ENCODE measurements at regions not wholly inside any gene's neighbourhood (a gene's known extent, or its start where the extent isn't known, plus 50 kb on each side); places are given as distances from the start of the nearest gene placed in this dataset.
"Not testable (repeated sequence)": the region's sequence is repeated elsewhere in the genome, so short reads cannot be mapped to it uniquely, and the experiment has no call there.

DNA sequence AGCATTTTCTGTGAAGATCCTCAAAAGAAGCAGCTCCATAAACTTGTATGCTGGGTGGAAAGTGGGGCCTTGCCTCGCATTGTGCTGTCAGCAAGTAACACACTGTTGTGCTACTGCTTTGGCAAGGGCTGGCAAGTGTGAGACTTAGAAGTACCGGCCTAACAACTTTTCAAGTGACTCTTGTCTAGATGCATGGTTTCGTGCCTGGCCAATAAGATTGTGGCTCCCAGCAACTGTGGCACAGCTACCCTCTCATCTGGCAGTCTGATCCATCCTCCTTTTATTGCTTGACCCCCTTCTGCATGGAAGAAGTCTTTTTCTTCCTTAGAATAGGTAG lies 79.4 kb upstream of the VEPH1 start:
- Histone ChIP-seq H3K9me3 (no peaks in the 10 kb centered on the region), H3K36me3 (no peaks in the 10 kb centered on the region), H3K4me1 (no peaks in the 10 kb centered on the region), H3K27ac (no peak overlapping the region), H3K4me3 (no peak overlapping the region), H3K27me3 (no peaks in the 10 kb centered on the region)
- no peak for DNase-seq (ENCODE audit: low spot score)
- TF ChIP-seq, protein P1, sequence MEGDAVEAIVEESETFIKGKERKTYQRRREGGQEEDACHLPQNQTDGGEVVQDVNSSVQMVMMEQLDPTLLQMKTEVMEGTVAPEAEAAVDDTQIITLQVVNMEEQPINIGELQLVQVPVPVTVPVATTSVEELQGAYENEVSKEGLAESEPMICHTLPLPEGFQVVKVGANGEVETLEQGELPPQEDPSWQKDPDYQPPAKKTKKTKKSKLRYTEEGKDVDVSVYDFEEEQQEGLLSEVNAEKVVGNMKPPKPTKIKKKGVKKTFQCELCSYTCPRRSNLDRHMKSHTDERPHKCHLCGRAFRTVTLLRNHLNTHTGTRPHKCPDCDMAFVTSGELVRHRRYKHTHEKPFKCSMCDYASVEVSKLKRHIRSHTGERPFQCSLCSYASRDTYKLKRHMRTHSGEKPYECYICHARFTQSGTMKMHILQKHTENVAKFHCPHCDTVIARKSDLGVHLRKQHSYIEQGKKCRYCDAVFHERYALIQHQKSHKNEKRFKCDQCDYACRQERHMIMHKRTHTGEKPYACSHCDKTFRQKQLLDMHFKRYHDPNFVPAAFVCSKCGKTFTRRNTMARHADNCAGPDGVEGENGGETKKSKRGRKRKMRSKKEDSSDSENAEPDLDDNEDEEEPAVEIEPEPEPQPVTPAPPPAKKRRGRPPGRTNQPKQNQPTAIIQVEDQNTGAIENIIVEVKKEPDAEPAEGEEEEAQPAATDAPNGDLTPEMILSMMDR (IDR thresholded peaks at IDR 0.05) = no peak

DNA sequence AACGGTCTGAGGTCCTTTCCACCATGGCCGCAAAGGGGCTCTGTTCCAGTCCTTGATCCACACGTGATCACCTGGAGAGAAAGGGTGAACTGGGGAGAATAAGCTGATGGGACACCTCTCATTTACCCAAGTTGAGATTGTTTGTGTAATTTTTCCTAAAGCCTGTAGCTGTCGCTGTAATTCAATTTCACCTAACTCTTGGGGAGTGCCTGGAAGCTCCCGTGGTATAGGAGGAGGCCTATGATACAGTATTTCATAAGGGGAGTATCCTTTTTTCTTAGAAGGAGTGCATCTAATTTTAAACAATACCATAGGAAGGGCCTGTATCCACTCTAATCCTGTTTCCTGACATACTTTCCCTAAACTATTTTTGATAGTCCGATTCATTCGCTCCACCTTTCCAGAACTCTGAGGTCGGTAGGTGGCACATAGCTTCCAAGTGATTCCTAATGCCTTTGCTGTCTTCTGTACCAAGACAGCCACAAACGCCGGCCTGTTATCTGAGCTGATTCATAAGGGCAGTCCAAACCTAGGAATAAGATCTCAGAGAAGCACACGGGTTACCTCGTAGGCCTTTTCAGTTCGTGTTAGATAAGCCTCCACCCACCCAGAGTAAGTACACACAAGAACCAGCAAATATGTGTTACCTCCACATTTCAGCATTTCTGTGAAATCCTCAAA lies 78.9 kb upstream of the VEPH1 start:
- H3K9me3 ChIP-seq; H3K36me3 ChIP-seq; H3K27ac ChIP-seq; H3K4me3 ChIP-seq; H3K27me3 ChIP-seq; DNase-seq (ENCODE audit: low spot score); H3K4me1 ChIP-seq: not testable (repeated sequence)

GRCh38 chr3:157581371-157581770 lies 78.2 kb upstream of the VEPH1 start:
- no peak overlapping the region for H3K4me3 ChIP-seq
- H3K4me1 ChIP-seq = no peaks in the 10 kb centered on the region
- H3K27me3 ChIP-seq = no peaks in the 10 kb centered on the region
- no peaks in the 10 kb centered on the region for H3K9me3 ChIP-seq
- H3K36me3 ChIP-seq = no peaks in the 10 kb centered on the region
- TF ChIP-seq, protein P1 (IDR thresholded peaks at IDR 0.05) = no peak
- no peak overlapping the region for H3K27ac ChIP-seq
- DNase-seq (ENCODE audit: low spot score) = no peak

GRCh38 chr3:157578181-157578580 lies 75.0 kb upstream of the VEPH1 start:
- no peaks in the 10 kb centered on the region for H3K4me1 ChIP-seq
- H3K4me3 ChIP-seq = no peak overlapping the region
- no peaks in the 10 kb centered on the region for H3K36me3 ChIP-seq
- no peaks in the 10 kb centered on the region for H3K27me3 ChIP-seq
- TF ChIP-seq, protein P1 (IDR thresholded peaks at IDR 0.05) = no peak
- no peak overlapping the region for H3K27ac ChIP-seq
- DNase-seq (ENCODE audit: low spot score) = no peak
- no peaks in the 10 kb centered on the region for H3K9me3 ChIP-seq

- H3K27ac ChIP-seq = no peak overlapping the region
- H3K4me1 ChIP-seq = no peaks in the 10 kb centered on the region
- no peaks in the 10 kb centered on the region for H3K36me3 ChIP-seq
- no peak for DNase-seq (ENCODE audit: low spot score)
- no peaks in the 10 kb centered on the region for H3K27me3 ChIP-seq
- no peak overlapping the region for H3K4me3 ChIP-seq
- TF ChIP-seq, protein P1 (IDR thresholded peaks at IDR 0.05) = no peak
- no peaks in the 10 kb centered on the region for H3K9me3 ChIP-seq
Measured at GRCh38 chr3:157574531-157574930, 71.3 kb upstream of the VEPH1 start.

DNA sequence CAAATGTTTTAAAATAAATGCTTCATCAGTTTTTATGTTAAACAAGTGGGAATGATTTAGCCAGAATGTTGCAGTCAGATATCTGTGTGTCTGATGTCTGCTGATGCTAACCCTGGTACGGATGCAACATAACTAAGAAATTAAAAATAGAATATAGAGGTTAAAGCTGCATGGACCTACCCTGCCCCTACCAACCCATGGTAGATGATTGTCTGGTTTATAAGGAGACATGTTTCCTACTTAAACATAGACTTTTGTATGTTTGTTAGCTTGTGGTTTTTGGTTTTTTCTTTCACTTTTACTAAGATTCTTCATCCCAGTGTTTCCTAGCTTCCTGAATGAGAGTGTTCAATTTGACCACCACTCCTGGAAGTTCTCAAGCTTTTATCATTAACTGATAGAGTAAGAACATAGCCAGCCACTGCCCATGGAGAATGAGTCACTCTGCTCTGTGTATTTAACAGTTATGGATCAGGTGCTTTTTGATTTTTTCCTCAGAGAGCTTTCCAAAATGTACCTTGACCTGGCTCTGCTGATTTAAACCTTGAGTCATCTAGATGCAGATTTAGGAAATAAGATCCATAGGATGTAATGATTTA lies 70.7 kb upstream of the VEPH1 start:
- no peak for DNase-seq (ENCODE audit: low spot score)
- Histone ChIP-seq H3K27me3 (no peaks in the 10 kb centered on the region), H3K36me3 (no peaks in the 10 kb centered on the region), H3K27ac (no peak overlapping the region), H3K4me1 (no peaks in the 10 kb centered on the region), H3K9me3 (no peaks in the 10 kb centered on the region), H3K4me3 (no peak overlapping the region)
- TF ChIP-seq, protein P1 (IDR thresholded peaks at IDR 0.05) = no peak

All from right atrium auricular region (tissue), 2 donors.